ENCODE measurements at regions not wholly inside any gene's neighbourhood (a gene's known extent, or its start where the extent isn't known, plus 50 kb on each side); places are given as distances from the start of the nearest gene placed in this dataset.

DNA sequence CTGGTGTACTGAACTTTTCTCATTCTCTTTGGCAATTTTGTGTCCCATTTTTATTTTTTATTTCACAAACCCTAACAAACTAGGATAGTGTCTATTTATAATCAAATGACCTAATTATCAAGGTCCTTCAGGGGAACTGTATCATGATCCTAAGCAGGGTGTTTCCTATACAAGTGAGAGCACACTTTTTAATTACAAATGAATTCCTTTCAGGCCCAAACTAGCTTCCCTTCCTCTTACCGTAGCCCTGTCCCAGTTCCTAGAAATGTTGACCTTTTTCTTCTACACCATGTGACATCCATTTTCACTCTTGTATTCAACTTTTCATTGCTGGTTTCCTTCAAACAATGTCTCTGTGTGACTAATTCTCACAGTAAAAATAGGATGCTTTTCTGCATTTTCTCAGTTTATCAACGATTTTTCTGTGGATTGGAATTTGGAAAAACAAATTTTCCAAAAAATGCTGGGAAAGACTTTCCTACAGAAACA, 411.4 kb downstream of the CCDC91 start:
- DNase-seq (ENCODE audit: insufficient read length, low spot score) = no peak
- peak; percentile 11 for FAIRE-seq

DNA sequence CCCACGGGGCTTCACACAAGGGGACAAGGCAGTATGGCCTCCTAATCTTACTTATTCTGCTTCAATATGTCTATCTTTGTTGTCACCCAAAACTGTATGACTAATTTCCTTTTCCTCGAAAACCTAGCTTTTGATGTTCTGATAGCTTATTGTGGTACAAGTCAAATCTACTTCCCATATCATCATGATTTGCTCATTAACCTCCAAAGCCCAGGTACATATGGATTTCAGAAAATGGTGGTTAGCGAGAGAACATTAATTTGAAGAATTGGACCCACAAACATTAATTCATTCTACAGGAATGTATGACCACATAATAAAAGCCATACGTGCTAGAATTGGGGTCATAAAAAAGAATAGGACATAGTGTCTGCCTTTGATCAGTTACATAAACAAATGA, 412.5 kb downstream of the CCDC91 start:
- FAIRE-seq = no peak
- no peak for DNase-seq (ENCODE audit: insufficient read length, low spot score)

- FAIRE-seq (no peak), DNase-seq (ENCODE audit: insufficient read length, low spot score) (no peak)
Observed at GRCh38 chr12:28603239-28603638, 413.0 kb downstream of the CCDC91 start.

DNA sequence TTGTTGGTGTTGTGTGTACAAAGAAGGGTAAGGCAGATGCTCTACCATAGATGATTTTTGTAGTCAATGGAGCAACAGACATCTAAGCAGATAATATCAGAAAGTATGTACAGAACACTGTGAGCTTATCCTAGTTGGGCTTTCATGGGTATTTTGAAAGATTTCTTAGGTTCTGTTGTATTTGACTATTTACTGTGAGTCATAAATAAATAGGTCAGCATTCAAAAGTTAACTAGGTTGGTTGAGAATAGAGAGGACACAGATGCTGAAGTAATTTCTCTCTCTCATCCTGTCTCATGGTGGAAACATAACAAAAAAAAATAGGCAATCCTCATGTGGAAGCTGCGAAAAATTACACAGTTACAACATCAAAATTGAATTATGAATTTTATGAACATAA, 413.5 kb downstream of the CCDC91 start:
- DNase-seq (ENCODE audit: insufficient read length, low spot score) (no peak), FAIRE-seq (no peak)

- no peak for DNase-seq (ENCODE audit: insufficient read length, low spot score)
- no peak for FAIRE-seq
Observed at GRCh38 chr12:28604240-28604639, 414.0 kb downstream of the CCDC91 start.

GRCh38 chr12:28606967-28607557, 416.8 kb downstream of the CCDC91 start:
- DNase-seq (ENCODE audit: insufficient read length, low spot score) = no peak
- FAIRE-seq = no peak

DNA sequence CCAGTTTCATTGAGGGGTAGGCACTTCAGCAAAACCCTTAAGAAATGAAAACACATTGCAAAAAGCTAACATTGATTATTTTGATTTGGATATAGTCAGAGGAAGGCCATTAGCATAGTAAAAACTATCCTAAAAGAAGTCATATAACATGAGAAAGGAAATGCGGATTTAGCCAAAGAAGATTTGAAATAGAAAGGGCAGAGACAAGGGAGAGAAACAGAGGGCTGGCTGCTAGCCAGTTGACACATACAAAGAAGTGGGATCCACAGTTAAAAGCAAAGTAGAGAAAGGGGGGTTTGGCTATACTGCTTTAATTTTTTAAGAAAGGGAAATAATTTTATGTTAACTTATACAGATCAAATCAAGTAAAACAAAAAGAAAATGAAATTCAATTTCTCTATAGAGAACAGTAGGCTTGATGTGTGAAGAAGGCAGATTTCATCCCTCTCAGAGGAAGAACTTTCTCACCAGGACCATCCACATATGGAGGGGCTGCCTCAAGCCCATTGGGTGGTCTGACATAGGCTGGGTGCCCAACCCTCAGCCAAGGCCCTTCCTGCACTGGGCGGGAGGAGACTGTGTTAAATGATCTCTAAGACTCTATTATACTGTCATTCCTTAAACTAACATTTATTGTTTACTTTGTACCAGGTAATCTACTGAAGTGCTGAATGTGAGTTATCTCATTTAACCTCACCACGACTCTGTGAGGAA, 420.3 kb downstream of the CCDC91 start:
- DNase-seq (ENCODE audit: insufficient read length, low spot score) = no peak
- FAIRE-seq = no peak

GRCh38 chr12:28611115-28611435, 420.8 kb downstream of the CCDC91 start:
- FAIRE-seq (no peak), DNase-seq (ENCODE audit: insufficient read length, low spot score) (no peak)

GRCh38 chr12:28611449-28611848, 421.2 kb downstream of the CCDC91 start:
- FAIRE-seq = no peak
- no peak for DNase-seq (ENCODE audit: insufficient read length, low spot score)

GRCh38 chr12:28618171-28618570, 427.9 kb downstream of the CCDC91 start:
- DNase-seq (ENCODE audit: insufficient read length, low spot score) (no peak), FAIRE-seq (no peak)

- no peak for DNase-seq (ENCODE audit: insufficient read length, low spot score)
- FAIRE-seq = no peak
Observed at GRCh38 chr12:28618772-28619171, 428.5 kb downstream of the CCDC91 start.

- DNase-seq (ENCODE audit: insufficient read length, low spot score) (no peak), FAIRE-seq (no peak)
Observed at GRCh38 chr12:28620281-28620680, 430.0 kb downstream of the CCDC91 start.

DNA sequence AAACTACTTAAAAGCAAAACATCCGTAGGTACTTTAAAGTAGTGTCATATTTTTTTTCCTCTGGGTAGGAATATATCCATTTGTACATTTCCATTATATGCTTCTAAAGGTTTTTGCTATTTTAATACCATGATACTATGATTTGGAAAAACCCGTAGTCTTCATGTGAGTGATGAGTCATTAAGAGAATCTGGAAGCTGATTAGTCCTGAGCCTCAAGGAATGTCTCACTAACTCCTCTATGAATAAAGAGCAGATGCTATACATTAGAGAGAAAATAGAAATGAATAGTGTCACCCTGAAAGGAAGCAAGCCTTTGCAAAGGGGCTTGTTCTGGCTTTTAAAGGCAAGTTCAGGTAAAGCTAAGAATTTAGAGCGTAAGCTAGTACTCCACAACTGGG, 432.1 kb downstream of the CCDC91 start:
- DNase-seq (ENCODE audit: insufficient read length, low spot score) = no peak

DNA sequence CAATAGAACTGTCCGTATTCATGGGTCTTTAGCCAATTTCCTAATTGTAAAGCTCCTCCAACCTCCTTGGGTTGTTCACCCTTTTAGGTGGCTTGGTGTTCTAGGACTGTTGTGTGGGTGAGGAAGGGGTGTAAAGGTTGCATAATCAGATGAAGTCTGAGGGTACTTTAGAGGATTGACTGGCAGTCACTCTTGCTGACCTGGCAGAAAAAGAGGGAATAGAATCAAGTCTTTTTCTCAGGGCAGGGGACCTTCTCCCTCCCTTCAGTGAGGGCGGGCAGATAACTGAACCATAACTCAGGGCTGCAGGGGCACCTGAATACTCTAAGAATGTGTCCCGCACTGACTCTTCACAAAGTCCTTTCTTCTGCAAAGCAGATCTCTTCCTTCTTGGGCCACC, 436.2 kb downstream of the CCDC91 start:
- no peak for FAIRE-seq
- no peak for DNase-seq (ENCODE audit: insufficient read length, low spot score)

More for the DNA sequence above, 432.1 kb downstream of the CCDC91 start:
- no peak for FAIRE-seq

- no peak for FAIRE-seq
- DNase-seq (ENCODE audit: insufficient read length, low spot score) = no peak
Observed at GRCh38 chr12:28629691-28630090, 439.4 kb downstream of the CCDC91 start.

GRCh38 chr12:28631831-28632230, 441.6 kb downstream of the CCDC91 start:
- FAIRE-seq (no peak), DNase-seq (ENCODE audit: insufficient read length, low spot score) (no peak)

- no peak for FAIRE-seq
- DNase-seq (ENCODE audit: insufficient read length, low spot score) = no peak
Observed at GRCh38 chr12:28640519-28640918, 450.3 kb downstream of the CCDC91 start.

GRCh38 chr12:28645436-28645835, 455.2 kb downstream of the CCDC91 start:
- DNase-seq (ENCODE audit: insufficient read length, low spot score) (no peak), FAIRE-seq (no peak)

DNA sequence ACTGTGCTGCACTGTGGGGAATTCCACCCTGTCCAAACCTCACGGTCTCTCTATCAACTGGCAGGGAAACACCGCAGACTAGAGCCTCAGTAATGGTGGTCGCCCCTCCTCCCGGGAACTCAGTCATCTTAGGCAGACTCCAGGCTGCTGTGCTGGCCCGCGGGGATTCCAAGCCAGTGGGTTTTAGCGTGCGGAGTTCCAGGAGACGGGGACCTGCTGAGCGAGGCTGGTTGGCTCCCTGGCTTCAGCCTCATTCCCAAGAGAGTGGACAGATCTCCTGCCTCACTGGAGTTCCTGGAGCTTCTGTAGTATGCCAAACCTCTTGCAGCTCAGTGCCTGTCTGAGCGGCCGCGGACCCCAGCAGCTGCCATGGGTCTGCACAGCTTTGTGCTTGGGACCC, 455.6 kb downstream of the CCDC91 start:
- DNase-seq (ENCODE audit: insufficient read length, low spot score) (no peak), FAIRE-seq (no peak)

DNA sequence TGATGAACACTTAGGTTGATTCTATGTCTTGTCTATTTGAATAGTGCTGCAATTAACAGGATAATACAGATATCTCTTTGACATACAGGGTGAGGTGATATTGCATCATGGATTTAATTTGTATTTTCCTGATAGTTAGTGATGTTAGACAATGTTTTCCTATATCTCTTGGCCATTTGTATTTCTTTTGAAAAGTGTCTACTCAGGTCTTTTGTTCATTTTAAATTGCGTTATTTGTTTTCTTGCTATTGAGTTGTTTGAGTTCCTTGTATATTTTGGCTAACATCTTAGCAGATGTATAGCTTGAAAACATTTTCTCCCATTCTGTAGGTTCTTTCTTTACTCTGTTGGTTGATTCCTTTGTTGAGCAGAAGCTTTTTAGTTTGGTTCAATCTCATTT, 460.6 kb downstream of the CCDC91 start:
- DNase-seq (ENCODE audit: insufficient read length, low spot score) = no peak
- no peak for FAIRE-seq

DNA sequence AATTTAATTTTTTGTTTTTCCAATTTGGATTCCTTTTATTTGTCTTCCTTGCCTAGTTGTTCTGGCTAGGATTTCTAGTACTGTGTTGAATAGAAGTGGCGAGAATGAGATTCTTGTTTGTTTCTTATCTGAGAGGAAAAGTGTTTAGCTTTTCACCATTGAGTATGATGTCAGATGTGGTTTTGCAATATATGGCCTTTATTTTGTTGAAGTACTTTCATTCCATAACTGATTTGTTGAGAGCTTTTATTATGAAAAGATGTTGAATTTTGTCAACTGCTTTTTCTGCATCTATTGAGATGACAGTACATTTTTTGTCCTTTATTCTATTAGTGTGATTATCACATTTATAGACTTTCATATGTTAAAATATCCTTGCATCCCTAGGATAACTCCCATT, 462.0 kb downstream of the CCDC91 start:
- DNase-seq (ENCODE audit: insufficient read length, low spot score) (no peak), FAIRE-seq (no peak)

- DNase-seq (ENCODE audit: insufficient read length, low spot score) = no peak
- no peak for FAIRE-seq
Observed at GRCh38 chr12:28681980-28682379, 467.1 kb upstream of the FAR2 start.

GRCh38 chr12:28683366-28683765, 465.7 kb upstream of the FAR2 start:
- FAIRE-seq (no peak), DNase-seq (ENCODE audit: insufficient read length, low spot score) (no peak)
